HEK293T (cell line): ENCODE measurements at regions not wholly inside any gene's neighbourhood (a gene's known extent, or its start where the extent isn't known, plus 50 kb on each side); places are given as distances from the start of the nearest gene placed in this dataset.

Experiments
- CTCF ChIA-PET: fragments of 350-600 bp; formaldehyde crosslinking; extraction: SDS; loops from one replicate; lab custom pipeline; 2021; ENCODE audit warnings: antibody characterized with exemption, inconsistent platforms; lab: Yijun Ruan, JAX
- POLR2A ChIA-PET: fragments of 350-600 bp; formaldehyde crosslinking; extraction: SDS; loops from one replicate; lab custom pipeline; 2020; ENCODE audit warnings: antibody characterized with exemption, inconsistent platforms; lab: Yijun Ruan, JAX
- DNase-seq: peaks from one replicate; pipeline ENCODE4 v3.0.0; 2012; ENCODE audit warnings: mixed read lengths; ENCODE audit errors: extremely low spot score
- ARNT ChIP-seq: fragments of 450-650 bp; IDR thresholded peaks from 2 replicates; pipeline ENCODE4 v1.6.1; 2017; ENCODE audit warnings: mild to moderate bottlenecking
- BHLHE40 ChIP-seq: fragments of 450-650 bp; IDR thresholded peaks from 2 replicates; pipeline ENCODE4 v1.6.1; 2016; ENCODE audit warnings: mild to moderate bottlenecking, moderate library complexity, borderline replicate concordance
- CTBP1 ChIP-seq: fragments of 450-650 bp; IDR thresholded peaks from 2 replicates; pipeline ENCODE4 v1.6.1; 2016; ENCODE audit warnings: borderline replicate concordance
- ELF4 ChIP-seq: fragments of 450-650 bp; IDR thresholded peaks from 2 replicates; pipeline ENCODE4 v1.6.1; 2017; ENCODE audit warnings: antibody characterized with exemption
- FOXA1 ChIP-seq: fragments of 450-650 bp; IDR thresholded peaks from 2 replicates; pipeline ENCODE4 v1.6.1; 2016; ENCODE audit warnings: mild to moderate bottlenecking
- FOXK2 ChIP-seq: fragments of 450-650 bp; IDR thresholded peaks from 2 replicates; pipeline ENCODE4 v1.6.1; 2016; ENCODE audit warnings: mild to moderate bottlenecking
- FOXM1 ChIP-seq: fragments of 450-650 bp; IDR thresholded peaks from 2 replicates; pipeline ENCODE4 v1.6.1; 2017; ENCODE audit warnings: mild to moderate bottlenecking, borderline replicate concordance
- HDGF ChIP-seq: fragments of 450-650 bp; IDR thresholded peaks from 2 replicates; pipeline ENCODE4 v1.6.1; 2017; ENCODE audit warnings: antibody characterized with exemption, borderline replicate concordance
- L3MBTL2 ChIP-seq: fragments of 450-650 bp; conservative IDR thresholded peaks from 2 replicates; pipeline ENCODE4 v1.6.1; 2016; ENCODE audit warnings: mild to moderate bottlenecking
- LEF1 ChIP-seq: fragments of 450-650 bp; IDR thresholded peaks from 2 replicates; pipeline ENCODE4 v1.6.1; 2017; ENCODE audit warnings: mild to moderate bottlenecking, borderline replicate concordance
- NFRKB ChIP-seq: fragments of 450-650 bp; IDR thresholded peaks from 2 replicates; pipeline ENCODE4 v1.6.1; 2016; ENCODE audit warnings: mild to moderate bottlenecking, moderate library complexity
- SP1 ChIP-seq: fragments of 450-650 bp; IDR thresholded peaks from 2 replicates; pipeline ENCODE4 v1.6.1; 2017
- SUZ12 ChIP-seq: fragments of 450-650 bp; IDR thresholded peaks from 2 replicates; pipeline ENCODE4 v1.6.1; 2016; ENCODE audit warnings: mild to moderate bottlenecking
- TARDBP ChIP-seq: fragments of 450-650 bp; IDR thresholded peaks from 2 replicates; pipeline ENCODE4 v1.6.1; 2016
- ZNF384 ChIP-seq: fragments of 450-650 bp; IDR thresholded peaks from 2 replicates; pipeline ENCODE4 v1.6.1; 2016
- TF ChIP-seq, protein P1 (sequence below): fragments of 450-650 bp; IDR thresholded peaks from 2 replicates; pipeline ENCODE4 v1.6.1; 2016

DNA sequence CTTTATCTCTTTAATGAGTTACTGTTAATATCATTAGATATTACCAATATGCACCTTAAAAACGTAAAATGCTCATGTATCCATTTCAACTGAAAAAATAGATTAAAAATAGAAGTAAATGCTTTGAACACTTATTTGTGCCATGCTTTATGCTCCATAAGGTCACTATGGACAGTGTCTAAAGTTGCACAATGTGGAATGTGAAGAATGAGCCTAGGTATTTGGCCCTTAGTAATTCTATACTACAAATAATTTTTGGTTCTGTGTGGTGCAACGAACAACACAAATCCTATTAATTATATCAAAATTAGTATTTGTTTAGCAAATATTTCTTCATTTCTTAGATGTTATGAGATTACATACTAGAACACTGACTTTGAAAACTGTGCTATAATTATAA is 469.9 kb upstream of the TUSC1 start:
- TF ChIP-seq L3MBTL2 (no peak), ARNT (no peak), ZNF384 (no peak), HDGF (no peak), FOXA1 (no peak), NFRKB (no peak)
- CTCF ChIA-PET, result no interaction called here
- DNase-seq, result no peak
- POLR2A ChIA-PET, result no interaction called here

DNA sequence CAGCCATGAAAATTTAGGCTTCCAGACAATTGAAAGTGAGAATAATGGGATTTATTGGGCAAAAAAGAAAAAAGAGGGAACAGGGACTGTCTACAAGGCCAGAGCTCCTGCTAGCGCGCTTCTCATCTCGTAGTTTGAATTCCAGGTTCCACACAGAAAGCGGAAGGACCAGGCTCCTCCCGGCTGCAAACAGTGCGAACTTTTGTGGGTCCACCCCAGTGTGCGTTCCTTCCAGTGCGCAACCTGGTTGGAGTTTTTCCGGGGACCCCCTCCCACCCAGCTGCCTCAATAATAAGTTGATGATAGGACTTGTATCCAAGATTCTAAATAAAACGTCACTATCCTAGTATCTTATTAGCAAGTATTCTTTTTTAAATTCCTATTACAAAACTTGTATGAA is 467.7 kb upstream of the TUSC1 start:
- DNase-seq, result no peak
- CTCF ChIA-PET, result no interaction called here
- TF ChIP-seq FOXM1 (no peak), CTBP1 (no peak)
- POLR2A ChIA-PET, result no interaction called here

DNA sequence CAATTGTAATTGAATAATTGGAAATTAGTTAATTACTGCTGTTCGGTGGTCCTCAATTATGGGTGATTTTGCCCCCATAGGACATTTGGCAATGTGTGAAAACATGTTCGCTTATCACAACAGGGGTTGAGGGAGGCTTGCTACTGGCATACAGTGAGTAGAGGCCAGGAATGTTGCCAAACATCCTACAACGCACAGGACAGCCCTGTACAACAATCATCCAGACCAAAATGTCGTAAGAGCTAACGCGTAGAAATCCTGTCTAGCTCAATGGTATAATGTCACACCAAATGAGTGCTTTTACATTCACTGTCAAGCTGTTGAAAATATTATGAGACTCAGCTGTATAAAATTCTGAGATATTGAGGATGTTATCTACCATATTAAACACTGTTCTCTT is 464.4 kb upstream of the TUSC1 start:
- TF ChIP-seq SUZ12 (no peak), HDGF (no peak), FOXK2 (no peak), NFRKB (no peak), BHLHE40 (no peak), FOXM1 (no peak), LEF1 (no peak), L3MBTL2 (no peak), FOXA1 (no peak)
- TF ChIP-seq, protein P1, sequence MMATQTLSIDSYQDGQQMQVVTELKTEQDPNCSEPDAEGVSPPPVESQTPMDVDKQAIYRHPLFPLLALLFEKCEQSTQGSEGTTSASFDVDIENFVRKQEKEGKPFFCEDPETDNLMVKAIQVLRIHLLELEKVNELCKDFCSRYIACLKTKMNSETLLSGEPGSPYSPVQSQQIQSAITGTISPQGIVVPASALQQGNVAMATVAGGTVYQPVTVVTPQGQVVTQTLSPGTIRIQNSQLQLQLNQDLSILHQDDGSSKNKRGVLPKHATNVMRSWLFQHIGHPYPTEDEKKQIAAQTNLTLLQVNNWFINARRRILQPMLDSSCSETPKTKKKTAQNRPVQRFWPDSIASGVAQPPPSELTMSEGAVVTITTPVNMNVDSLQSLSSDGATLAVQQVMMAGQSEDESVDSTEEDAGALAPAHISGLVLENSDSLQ, result no peak
- no peak for DNase-seq
- ChIA-PET CTCF (no interaction called here), POLR2A (no interaction called here)

DNA sequence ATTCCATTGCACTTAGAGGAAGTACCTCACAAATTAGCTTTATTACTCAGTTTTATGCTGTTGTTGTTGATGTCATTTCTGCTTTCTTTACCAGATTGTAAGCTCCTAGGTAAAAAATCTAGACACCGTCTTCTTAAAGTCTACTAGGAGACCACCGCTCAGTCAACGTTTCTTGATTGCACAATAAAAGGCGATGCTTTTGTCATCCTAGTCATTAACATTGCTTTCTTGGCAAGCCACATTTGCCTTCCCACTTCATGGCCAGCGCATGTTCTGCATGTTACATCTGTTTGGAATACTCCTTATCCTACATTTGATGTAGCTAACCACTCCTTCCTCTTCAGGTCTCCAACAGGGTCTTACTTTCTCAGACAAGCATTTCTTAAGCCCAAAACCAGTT is 464.0 kb upstream of the TUSC1 start:
- DNase-seq, result no peak
- CTCF ChIA-PET, result no interaction called here
- TF ChIP-seq ZNF384, result no peak
- no peak for TF ChIP-seq TARDBP
- TF ChIP-seq SP1, result no peak
- TF ChIP-seq CTBP1, result no peak
- TF ChIP-seq, protein P1, result no peak
- no peak for TF ChIP-seq LEF1
- no peak for TF ChIP-seq ARNT
- no peak for TF ChIP-seq L3MBTL2
- no peak for TF ChIP-seq FOXA1
- TF ChIP-seq FOXM1, result no peak
- TF ChIP-seq ELF4, result no peak
- no peak for TF ChIP-seq NFRKB
- no peak for TF ChIP-seq BHLHE40
- no peak for TF ChIP-seq HDGF
- TF ChIP-seq SUZ12, result no peak
- TF ChIP-seq FOXK2, result no peak
- POLR2A ChIA-PET, result interaction anchor here (0.6 kb wide), 1 partner anchor 325 kb away, joined by 3 read pairs; no protein-coding TSS in a partner anchor

DNA sequence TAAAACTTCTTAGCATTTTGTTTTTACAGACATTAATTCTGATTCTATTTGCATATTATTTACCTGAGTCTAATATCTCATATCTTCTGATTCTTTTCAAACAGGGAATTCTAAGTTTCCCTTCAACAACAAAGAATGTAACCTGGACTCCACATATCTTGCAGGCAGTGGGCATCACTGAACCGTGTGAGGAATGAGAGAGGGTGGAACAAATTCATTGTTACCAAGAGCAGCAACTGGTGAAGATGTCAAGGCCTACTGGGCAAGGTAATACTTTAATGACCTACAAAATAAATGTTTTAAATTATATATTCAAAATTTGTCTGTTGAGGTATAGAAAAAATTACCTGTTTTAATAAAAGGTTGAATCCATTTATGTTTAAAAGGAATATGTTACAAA is 455.3 kb upstream of the TUSC1 start:
- CTCF ChIA-PET, result no interaction called here
- no peak for DNase-seq
- TF ChIP-seq CTBP1, result no peak
- TF ChIP-seq FOXA1, result no peak
- TF ChIP-seq SP1, result no peak
- no peak for TF ChIP-seq HDGF
- no peak for TF ChIP-seq L3MBTL2
- POLR2A ChIA-PET, result no interaction called here

DNA sequence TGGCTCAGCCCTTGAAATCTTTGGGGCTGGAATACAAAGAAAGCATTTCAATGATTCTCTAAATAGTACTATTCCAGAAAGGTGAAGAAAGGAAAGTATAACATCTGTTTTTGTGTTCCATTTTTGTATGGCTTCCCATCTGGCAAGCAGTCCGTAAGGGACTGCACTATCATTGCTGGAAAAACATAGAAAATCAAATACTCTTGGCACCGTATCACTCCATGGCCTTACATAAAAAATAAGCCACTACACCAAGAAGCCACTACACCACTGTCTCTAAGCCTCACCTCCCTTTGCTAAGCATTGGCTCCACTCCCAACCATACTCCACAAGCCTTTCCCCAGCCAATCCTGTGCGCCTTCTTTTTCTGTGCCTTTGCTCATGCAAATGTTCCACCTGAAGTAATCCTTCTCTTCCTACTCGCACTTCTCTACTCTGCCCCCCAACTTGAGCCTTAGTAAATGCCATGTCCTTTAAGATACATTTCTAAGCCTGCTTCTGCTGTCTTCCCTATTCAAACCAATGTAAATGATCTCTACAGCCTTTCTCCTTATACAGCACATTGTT is 454.6 kb upstream of the TUSC1 start:
- CTCF ChIA-PET, result no interaction called here
- POLR2A ChIA-PET, result no interaction called here

DNA sequence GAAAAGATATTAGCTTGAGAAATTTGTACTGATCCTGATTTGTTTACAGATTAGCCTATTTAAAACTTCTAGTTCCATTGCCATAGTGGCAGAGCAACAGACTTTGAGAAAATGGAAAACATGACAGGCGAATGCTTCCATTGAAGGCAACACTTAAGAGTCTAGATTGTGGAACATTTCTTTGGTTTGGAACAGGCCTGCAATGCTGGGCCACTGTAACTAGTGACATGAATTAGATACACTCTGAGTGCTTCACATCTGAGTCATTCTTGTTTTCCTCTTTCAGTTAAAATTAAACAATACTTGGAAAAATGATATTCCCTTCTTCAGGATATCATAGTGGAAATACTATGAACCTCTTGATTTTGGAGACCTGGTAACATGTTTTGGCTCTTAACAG is 453.6 kb upstream of the TUSC1 start:
- DNase-seq, result no peak
- ChIA-PET CTCF (no interaction called here), POLR2A (no interaction called here)
- TF ChIP-seq FOXK2, result no peak
- TF ChIP-seq SUZ12, result no peak
- TF ChIP-seq ARNT, result no peak
- TF ChIP-seq SP1, result no peak
- TF ChIP-seq, protein P1, result no peak
- TF ChIP-seq ZNF384, result no peak
- no peak for TF ChIP-seq FOXM1
- no peak for TF ChIP-seq LEF1
- TF ChIP-seq FOXA1, result no peak
- TF ChIP-seq TARDBP, result no peak
- no peak for TF ChIP-seq BHLHE40
- TF ChIP-seq ELF4, result no peak
- TF ChIP-seq NFRKB, result no peak
- no peak for TF ChIP-seq CTBP1
- no peak for TF ChIP-seq L3MBTL2
- TF ChIP-seq HDGF, result no peak

More for the DNA sequence above, 454.6 kb upstream of the TUSC1 start:
- no peak for TF ChIP-seq ELF4
- TF ChIP-seq, protein P1, result no peak
- TF ChIP-seq SUZ12, result no peak
- no peak for TF ChIP-seq SP1
- TF ChIP-seq ZNF384, result no peak
- no peak for TF ChIP-seq L3MBTL2
- no peak for TF ChIP-seq FOXA1
- DNase-seq, result no peak
